Adrenal gland (tissue), 5 donors: ENCODE measurements at regions not wholly inside any gene's neighbourhood (a gene's known extent, or its start where the extent isn't known, plus 50 kb on each side); places are given as distances from the start of the nearest gene placed in this dataset.

ENCODE experiments used
- POLR2A ChIP-seq, 2 donors: fragments of 450-650 bp; IDR thresholded peaks; one replicate each; pipeline ENCODE4 v1.6.1; 2017; ENCODE audit warnings: antibody characterized with exemption in 2 of 2, mild to moderate bottlenecking in 2 of 2, moderate library complexity in 1 of 2
- TF ChIP-seq, protein P1 (sequence below), 6 experiments: fragments of 450-650 bp in 4 of 6; fragments of 200-600 bp in 2 of 6; sonication (generic) in 1 of 6; IDR thresholded peaks; 1 replicate in 5 of 6; 2 replicates in 1 of 6; pipeline versions ENCODE4 v1.5.1 to v1.8.0; 2016 to 2021; ENCODE audit warnings: antibody characterized with exemption in 6 of 6, mild to moderate bottlenecking in 2 of 6, moderate library complexity in 1 of 6
- donor health status: DM: no; HTN: no; CAD: no.

DNA sequence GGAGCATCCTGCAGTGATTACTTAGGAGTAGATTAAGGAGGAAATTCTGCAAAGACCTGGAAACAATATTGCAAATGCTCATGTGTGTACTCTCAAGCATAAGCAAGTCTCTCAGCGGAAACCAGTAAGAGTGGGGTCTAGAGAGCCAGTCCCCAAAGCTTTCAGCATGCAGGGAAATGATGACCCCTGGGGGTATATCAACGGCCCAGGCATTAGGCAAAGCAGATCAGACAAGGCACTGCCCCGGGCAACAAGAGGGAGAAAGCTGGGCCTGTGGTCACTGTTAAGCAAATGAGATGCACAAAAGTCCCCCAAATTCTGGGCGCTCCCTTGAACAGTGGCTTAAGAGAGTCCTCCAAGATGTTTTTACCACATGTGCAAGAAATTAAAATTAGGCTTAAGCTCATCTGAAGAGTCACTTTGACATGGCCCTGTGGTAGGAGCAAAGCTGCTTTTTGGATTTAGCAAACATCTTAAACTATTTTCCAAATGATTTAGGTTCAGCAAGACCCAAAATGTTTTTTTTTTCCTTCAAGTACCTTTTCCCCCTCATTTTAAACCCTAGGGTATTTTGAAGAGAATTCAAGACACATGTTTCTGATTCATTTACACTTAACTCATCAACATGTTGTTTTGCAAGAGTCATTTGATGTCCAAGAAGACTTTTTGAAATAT lies 457.1 kb upstream of the TBX3 start:
- TF ChIP-seq, protein P1, sequence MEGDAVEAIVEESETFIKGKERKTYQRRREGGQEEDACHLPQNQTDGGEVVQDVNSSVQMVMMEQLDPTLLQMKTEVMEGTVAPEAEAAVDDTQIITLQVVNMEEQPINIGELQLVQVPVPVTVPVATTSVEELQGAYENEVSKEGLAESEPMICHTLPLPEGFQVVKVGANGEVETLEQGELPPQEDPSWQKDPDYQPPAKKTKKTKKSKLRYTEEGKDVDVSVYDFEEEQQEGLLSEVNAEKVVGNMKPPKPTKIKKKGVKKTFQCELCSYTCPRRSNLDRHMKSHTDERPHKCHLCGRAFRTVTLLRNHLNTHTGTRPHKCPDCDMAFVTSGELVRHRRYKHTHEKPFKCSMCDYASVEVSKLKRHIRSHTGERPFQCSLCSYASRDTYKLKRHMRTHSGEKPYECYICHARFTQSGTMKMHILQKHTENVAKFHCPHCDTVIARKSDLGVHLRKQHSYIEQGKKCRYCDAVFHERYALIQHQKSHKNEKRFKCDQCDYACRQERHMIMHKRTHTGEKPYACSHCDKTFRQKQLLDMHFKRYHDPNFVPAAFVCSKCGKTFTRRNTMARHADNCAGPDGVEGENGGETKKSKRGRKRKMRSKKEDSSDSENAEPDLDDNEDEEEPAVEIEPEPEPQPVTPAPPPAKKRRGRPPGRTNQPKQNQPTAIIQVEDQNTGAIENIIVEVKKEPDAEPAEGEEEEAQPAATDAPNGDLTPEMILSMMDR (IDR thresholded peaks at IDR 0.05), result no peak
- no peak for TF ChIP-seq POLR2A (IDR thresholded peaks at IDR 0.05)
